K562 (cell line): ENCODE measurements at regions not wholly inside any gene's neighbourhood (a gene's known extent, or its start where the extent isn't known, plus 50 kb on each side); places are given as distances from the start of the nearest gene placed in this dataset.

Source experiments
- ATAC-seq: fragments of 200-7000 bp; cut with Tn5 transposase; 3 replicates; pipeline ENCODE4 v1.9.1; 2020; ENCODE audit warnings: moderate library complexity
- BruUV-seq: library from RNA; stranded (reverse); fragments of 400-500 nt; replicated peaks from 2 replicates; lab custom pipeline; 2021; lab: Mats Ljungman, UMichigan
- CTCF ChIA-PET: fragments of 300-600 bp; formaldehyde crosslinking; extraction: SDS; loops from one replicate; lab custom pipeline; 2021; ENCODE audit warnings: low intra/inter-chr PET ratio; lab: Yijun Ruan, JAX
- POLR2A ChIA-PET: fragments of 300-600, 350-650 bp; sonication (Branson Sonifier 250); formaldehyde crosslinking; extraction: SDS; loops from one replicate; lab custom pipeline; 2021; ENCODE audit warnings: antibody characterized with exemption, inconsistent platforms; lab: Yijun Ruan, JAX
- DNase-seq, 4 experiments: peaks; one replicate each; pipeline versions ENCODE4 v3.0.0 to v3.0.0-alpha.2; 2011 to 2018; ENCODE audit warnings: low spot score in 3 of 4, mixed read lengths in 3 of 4; ENCODE audit errors: extremely low read depth in 1 of 4
- FAIRE-seq: peaks from 2 replicates; lab custom pipeline; 2011; peaks lifted over from hg19 to GRCh38; lab: Jason Lieb, UNC
- H2AFZ ChIP-seq: 2 replicates; pipeline ENCODE4 v1.6.0; 2011; ENCODE audit warnings: low read depth, low read length, control low read depth, inconsistent platforms
- H3K27ac ChIP-seq: fragments of 200-600 bp; 3 replicates; pipeline ENCODE4 v1.8.0; 2011; ENCODE audit warnings: low read depth, mild to moderate bottlenecking, control low read depth, inconsistent platforms, low read length, moderate library complexity, mixed read lengths; ENCODE audit errors: extremely low read depth
- H3K27me3 ChIP-seq, 2 experiments: fragments of 300-600 bp in 1 of 2; 2 replicates in 1 of 2; 3 replicates in 1 of 2; pipeline versions ENCODE4 v1.6.0 to v1.8.0; 2011; ENCODE audit warnings: inconsistent platforms in 2 of 2, low read length in 2 of 2, mild to moderate bottlenecking in 1 of 2, mixed read lengths in 1 of 2, moderate library complexity in 1 of 2; ENCODE audit not compliant: control insufficient read depth in 2 of 2, insufficient read depth in 2 of 2
- H3K36me3 ChIP-seq: fragments of 300-600 bp; 3 replicates; pipeline ENCODE4 v1.8.0; 2011; ENCODE audit warnings: mild to moderate bottlenecking, low read length, inconsistent platforms; ENCODE audit not compliant: control insufficient read depth, insufficient read depth
- H3K4me1 ChIP-seq, 2 experiments: fragments of 200-600 bp in 1 of 2; replicated peaks in 1 of 2; 2 replicates in 1 of 2; 3 replicates in 1 of 2; pipeline versions ENCODE4 v1.5.1 to v1.8.0; 2011; ENCODE audit warnings: inconsistent platforms in 2 of 2, low read length in 2 of 2, mild to moderate bottlenecking in 1 of 2, mixed read lengths in 1 of 2, moderate library complexity in 1 of 2; ENCODE audit not compliant: control insufficient read depth in 2 of 2, insufficient read depth in 2 of 2
- H3K4me2 ChIP-seq: 2 replicates; pipeline ENCODE4 v1.6.1; 2011; ENCODE audit warnings: low read length, control low read depth, inconsistent platforms, mixed read lengths; ENCODE audit not compliant: insufficient read depth
- H3K4me3 ChIP-seq: fragments of 200-600 bp; sonication (generic), shearing (Covaris generic); 2 replicates; pipeline ENCODE4 v1.5.1; 2016; ENCODE audit warnings: control low read depth, inconsistent platforms
- H3K79me2 ChIP-seq: fragments of 200-600 bp; 3 replicates; pipeline ENCODE4 v1.8.0; 2011; ENCODE audit warnings: low read length, inconsistent platforms; ENCODE audit not compliant: control insufficient read depth, insufficient read depth
- H3K9ac ChIP-seq, 2 experiments: 2 replicates each; pipeline versions ENCODE4 v1.6.0 to v1.6.1; 2011; ENCODE audit warnings: low read depth in 2 of 2, low read length in 2 of 2, control low read depth in 1 of 2, inconsistent platforms in 1 of 2, mild to moderate bottlenecking in 1 of 2, mixed read lengths in 1 of 2; ENCODE audit not compliant: insufficient read depth in 1 of 2
- H3K9me1 ChIP-seq: one replicate; pipeline ENCODE4 v1.6.0; 2011; ENCODE audit warnings: inconsistent platforms, mild to moderate bottlenecking, low read length, moderate library complexity; ENCODE audit not compliant: control insufficient read depth, insufficient read depth
- H3K9me3 ChIP-seq: replicated peaks from 2 replicates; pipeline ENCODE4 v1.5.1; 2011; ENCODE audit warnings: low read depth, low read length, inconsistent platforms; ENCODE audit not compliant: control insufficient read depth, insufficient read depth
- H4K20me1 ChIP-seq: replicated peaks from 2 replicates; pipeline ENCODE4 v1.6.1; 2011; ENCODE audit warnings: low read length, inconsistent platforms, mixed read lengths; ENCODE audit not compliant: control insufficient read depth, insufficient read depth
- FOSL1 ChIP-seq: fragments of 200-800 bp; sonication (Bioruptor generic); conservative IDR thresholded peaks from 2 replicates; pipeline ENCODE4 v1.6.1; 2016; ENCODE audit warnings: missing genetic modification characterization, missing compliant biosample characterization
- HDGF ChIP-seq: fragments of 450-650 bp; IDR thresholded peaks from 2 replicates; pipeline ENCODE4 v1.6.1; 2016
- PHTF2 ChIP-seq: fragments of 250-450 bp; sonication (Bioruptor Pico); IDR thresholded peaks from 2 replicates; pipeline ENCODE4 v1.5.0; 2021; ENCODE audit warnings: mild to moderate bottlenecking
- THRAP3 ChIP-seq: fragments of 450-650 bp; IDR thresholded peaks from 2 replicates; pipeline ENCODE4 v1.6.1; 2016; ENCODE audit warnings: mild to moderate bottlenecking, inconsistent platforms, borderline replicate concordance
- ZNF184 ChIP-seq: sonication (generic); formaldehyde crosslinking; IDR thresholded peaks from 2 replicates; pipeline ENCODE4 v1.5.0; 2020; ENCODE audit warnings: missing genetic modification reagents
- WGBS: fragments of 100-300 bp; shearing (Covaris generic); methylation state at CpG from one replicate; pipeline ENCODE4 v1.1.6; 2016; ENCODE audit warnings: low coverage, mixed read lengths; ENCODE audit not compliant: insufficient coverage; ENCODE audit errors: missing lambda C conversion rate; 5-methylcytosine and 5-hydroxymethylcytosine counted together
- in situ Hi-C: fragments of 300-500 bp; cut with MboI; formaldehyde crosslinking; loops from 4 replicates; pipeline ENCODE4 v1.15.0; 2018; ENCODE audit warnings: inconsistent platforms, mixed read lengths
- intact Hi-C: fragments of 100-400 bp; cut with micrococcal nuclease; formaldehyde crosslinking; loops from 2 replicates; pipeline ENCODE4 v1.14.2; 2022
- TF ChIP-seq, protein P1 (sequence below): fragments of 450-650 bp; IDR thresholded peaks from 2 replicates; pipeline ENCODE4 v1.6.1; 2016; ENCODE audit warnings: mild to moderate bottlenecking, moderate library complexity
- TF ChIP-seq, protein P2 (sequence below): fragments of 450-650 bp; IDR thresholded peaks from 2 replicates; pipeline ENCODE4 v1.6.1; 2017; ENCODE audit warnings: antibody characterized with exemption, mild to moderate bottlenecking

DNA sequence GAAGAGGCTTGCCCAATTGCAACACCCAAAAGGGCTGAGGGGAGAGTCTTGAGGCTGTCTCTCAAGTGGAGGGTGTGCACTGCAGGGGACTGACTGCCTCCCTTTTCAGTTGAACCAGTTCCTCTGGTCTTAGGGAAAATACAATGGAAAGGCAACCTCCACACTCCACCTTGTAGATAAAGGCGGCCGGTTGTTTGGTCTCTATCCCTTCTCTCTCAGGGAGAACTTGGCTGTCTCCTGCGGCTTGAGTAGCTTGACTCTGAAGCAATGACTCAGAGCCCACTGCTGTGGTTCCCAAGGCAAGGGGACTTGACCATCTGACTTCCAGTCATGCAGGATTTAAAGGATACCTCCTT, 143.2 kb upstream of the UMPS start:
- H3K9me3 ChIP-seq = no peaks in the 10 kb centered on the region
- peak overlapping the region; percentile 53 for H2AFZ ChIP-seq
- ATAC-seq (peak; percentile 62), FAIRE-seq (peak; percentile 83), DNase-seq (peak in 2 of 4 experiments; percentile 18 to 72)
- peak overlapping the region; percentile 56 to 82; a peak in 3 of 4 replicates for H3K9ac ChIP-seq
- no peaks in the 10 kb centered on the region for H3K9me1 ChIP-seq
- 0% methylated on average over 3 of the region's 3 CpGs for WGBS
- peaks cover 26 to 28% of the 10 kb centered on the region in 2 experiments; a peak in 4 of 5 replicates for H3K4me1 ChIP-seq
- peaks cover 4% of the 10 kb centered on the region; the same call in 2 of the 3 replicates for H3K79me2 ChIP-seq
- no peaks in the 10 kb centered on the region for H4K20me1 ChIP-seq
- intact Hi-C loops (loop anchor here (1.0 kb wide), 1 partner anchor 33 kb away; no protein-coding TSS in a partner anchor), in situ Hi-C loops (no loop called here)
- ChIA-PET CTCF (no interaction called here), POLR2A (interaction anchor here (0.6 to 1.1 kb wide), 2 partner anchors 11 to 142 kb away, joined by 3 read pairs; no protein-coding TSS in a partner anchor)
- H3K27me3 ChIP-seq = no peaks in the 10 kb centered on the region
- H3K4me3 ChIP-seq = peak overlapping the region; percentile 39; the same call in 1 of the 2 replicates
- no TSS peak for BruUV-seq
- peak overlapping the region; percentile 16 for H3K27ac ChIP-seq
- H3K4me2 ChIP-seq = peak overlapping the region; percentile 78
- no peaks in the 10 kb centered on the region for H3K36me3 ChIP-seq
- TF ChIP-seq ZNF184 (CRISPR knock-in tag) (peak; percentile 58; the same call in 1 of the 2 replicates), HDGF (no peak), PHTF2 (CRISPR knock-in tag) (no peak), FOSL1 (tag) (peak; percentile 67), THRAP3 (no peak)
- TF ChIP-seq, protein P1, sequence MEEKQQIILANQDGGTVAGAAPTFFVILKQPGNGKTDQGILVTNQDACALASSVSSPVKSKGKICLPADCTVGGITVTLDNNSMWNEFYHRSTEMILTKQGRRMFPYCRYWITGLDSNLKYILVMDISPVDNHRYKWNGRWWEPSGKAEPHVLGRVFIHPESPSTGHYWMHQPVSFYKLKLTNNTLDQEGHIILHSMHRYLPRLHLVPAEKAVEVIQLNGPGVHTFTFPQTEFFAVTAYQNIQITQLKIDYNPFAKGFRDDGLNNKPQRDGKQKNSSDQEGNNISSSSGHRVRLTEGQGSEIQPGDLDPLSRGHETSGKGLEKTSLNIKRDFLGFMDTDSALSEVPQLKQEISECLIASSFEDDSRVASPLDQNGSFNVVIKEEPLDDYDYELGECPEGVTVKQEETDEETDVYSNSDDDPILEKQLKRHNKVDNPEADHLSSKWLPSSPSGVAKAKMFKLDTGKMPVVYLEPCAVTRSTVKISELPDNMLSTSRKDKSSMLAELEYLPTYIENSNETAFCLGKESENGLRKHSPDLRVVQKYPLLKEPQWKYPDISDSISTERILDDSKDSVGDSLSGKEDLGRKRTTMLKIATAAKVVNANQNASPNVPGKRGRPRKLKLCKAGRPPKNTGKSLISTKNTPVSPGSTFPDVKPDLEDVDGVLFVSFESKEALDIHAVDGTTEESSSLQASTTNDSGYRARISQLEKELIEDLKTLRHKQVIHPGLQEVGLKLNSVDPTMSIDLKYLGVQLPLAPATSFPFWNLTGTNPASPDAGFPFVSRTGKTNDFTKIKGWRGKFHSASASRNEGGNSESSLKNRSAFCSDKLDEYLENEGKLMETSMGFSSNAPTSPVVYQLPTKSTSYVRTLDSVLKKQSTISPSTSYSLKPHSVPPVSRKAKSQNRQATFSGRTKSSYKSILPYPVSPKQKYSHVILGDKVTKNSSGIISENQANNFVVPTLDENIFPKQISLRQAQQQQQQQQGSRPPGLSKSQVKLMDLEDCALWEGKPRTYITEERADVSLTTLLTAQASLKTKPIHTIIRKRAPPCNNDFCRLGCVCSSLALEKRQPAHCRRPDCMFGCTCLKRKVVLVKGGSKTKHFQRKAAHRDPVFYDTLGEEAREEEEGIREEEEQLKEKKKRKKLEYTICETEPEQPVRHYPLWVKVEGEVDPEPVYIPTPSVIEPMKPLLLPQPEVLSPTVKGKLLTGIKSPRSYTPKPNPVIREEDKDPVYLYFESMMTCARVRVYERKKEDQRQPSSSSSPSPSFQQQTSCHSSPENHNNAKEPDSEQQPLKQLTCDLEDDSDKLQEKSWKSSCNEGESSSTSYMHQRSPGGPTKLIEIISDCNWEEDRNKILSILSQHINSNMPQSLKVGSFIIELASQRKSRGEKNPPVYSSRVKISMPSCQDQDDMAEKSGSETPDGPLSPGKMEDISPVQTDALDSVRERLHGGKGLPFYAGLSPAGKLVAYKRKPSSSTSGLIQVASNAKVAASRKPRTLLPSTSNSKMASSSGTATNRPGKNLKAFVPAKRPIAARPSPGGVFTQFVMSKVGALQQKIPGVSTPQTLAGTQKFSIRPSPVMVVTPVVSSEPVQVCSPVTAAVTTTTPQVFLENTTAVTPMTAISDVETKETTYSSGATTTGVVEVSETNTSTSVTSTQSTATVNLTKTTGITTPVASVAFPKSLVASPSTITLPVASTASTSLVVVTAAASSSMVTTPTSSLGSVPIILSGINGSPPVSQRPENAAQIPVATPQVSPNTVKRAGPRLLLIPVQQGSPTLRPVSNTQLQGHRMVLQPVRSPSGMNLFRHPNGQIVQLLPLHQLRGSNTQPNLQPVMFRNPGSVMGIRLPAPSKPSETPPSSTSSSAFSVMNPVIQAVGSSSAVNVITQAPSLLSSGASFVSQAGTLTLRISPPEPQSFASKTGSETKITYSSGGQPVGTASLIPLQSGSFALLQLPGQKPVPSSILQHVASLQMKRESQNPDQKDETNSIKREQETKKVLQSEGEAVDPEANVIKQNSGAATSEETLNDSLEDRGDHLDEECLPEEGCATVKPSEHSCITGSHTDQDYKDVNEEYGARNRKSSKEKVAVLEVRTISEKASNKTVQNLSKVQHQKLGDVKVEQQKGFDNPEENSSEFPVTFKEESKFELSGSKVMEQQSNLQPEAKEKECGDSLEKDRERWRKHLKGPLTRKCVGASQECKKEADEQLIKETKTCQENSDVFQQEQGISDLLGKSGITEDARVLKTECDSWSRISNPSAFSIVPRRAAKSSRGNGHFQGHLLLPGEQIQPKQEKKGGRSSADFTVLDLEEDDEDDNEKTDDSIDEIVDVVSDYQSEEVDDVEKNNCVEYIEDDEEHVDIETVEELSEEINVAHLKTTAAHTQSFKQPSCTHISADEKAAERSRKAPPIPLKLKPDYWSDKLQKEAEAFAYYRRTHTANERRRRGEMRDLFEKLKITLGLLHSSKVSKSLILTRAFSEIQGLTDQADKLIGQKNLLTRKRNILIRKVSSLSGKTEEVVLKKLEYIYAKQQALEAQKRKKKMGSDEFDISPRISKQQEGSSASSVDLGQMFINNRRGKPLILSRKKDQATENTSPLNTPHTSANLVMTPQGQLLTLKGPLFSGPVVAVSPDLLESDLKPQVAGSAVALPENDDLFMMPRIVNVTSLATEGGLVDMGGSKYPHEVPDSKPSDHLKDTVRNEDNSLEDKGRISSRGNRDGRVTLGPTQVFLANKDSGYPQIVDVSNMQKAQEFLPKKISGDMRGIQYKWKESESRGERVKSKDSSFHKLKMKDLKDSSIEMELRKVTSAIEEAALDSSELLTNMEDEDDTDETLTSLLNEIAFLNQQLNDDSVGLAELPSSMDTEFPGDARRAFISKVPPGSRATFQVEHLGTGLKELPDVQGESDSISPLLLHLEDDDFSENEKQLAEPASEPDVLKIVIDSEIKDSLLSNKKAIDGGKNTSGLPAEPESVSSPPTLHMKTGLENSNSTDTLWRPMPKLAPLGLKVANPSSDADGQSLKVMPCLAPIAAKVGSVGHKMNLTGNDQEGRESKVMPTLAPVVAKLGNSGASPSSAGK = no peak
- TF ChIP-seq, protein P2, sequence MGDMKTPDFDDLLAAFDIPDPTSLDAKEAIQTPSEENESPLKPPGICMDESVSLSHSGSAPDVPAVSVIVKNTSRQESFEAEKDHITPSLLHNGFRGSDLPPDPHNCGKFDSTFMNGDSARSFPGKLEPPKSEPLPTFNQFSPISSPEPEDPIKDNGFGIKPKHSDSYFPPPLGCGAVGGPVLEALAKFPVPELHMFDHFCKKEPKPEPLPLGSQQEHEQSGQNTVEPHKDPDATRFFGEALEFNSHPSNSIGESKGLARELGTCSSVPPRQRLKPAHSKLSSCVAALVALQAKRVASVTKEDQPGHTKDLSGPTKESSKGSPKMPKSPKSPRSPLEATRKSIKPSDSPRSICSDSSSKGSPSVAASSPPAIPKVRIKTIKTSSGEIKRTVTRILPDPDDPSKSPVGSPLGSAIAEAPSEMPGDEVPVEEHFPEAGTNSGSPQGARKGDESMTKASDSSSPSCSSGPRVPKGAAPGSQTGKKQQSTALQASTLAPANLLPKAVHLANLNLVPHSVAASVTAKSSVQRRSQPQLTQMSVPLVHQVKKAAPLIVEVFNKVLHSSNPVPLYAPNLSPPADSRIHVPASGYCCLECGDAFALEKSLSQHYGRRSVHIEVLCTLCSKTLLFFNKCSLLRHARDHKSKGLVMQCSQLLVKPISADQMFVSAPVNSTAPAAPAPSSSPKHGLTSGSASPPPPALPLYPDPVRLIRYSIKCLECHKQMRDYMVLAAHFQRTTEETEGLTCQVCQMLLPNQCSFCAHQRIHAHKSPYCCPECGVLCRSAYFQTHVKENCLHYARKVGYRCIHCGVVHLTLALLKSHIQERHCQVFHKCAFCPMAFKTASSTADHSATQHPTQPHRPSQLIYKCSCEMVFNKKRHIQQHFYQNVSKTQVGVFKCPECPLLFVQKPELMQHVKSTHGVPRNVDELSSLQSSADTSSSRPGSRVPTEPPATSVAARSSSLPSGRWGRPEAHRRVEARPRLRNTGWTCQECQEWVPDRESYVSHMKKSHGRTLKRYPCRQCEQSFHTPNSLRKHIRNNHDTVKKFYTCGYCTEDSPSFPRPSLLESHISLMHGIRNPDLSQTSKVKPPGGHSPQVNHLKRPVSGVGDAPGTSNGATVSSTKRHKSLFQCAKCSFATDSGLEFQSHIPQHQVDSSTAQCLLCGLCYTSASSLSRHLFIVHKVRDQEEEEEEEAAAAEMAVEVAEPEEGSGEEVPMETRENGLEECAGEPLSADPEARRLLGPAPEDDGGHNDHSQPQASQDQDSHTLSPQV = 0 out of 2 replicates have a peak, but pooled peaks have one; percentile 26
